Activated T-helper 2 cell treated with anti-CD3 and anti-CD28 coated beads, Interferon-gamma antibody, Interleukin-2, Interleukin-4, amounts not matched to agents 10 μg/mL and 5 μg/mL and 100 μg/mL, durations not matched to agents 14 hours and 24 hours and 36 hours (primary cell): ENCODE measurements at regions not wholly inside any gene's neighbourhood (a gene's known extent, or its start where the extent isn't known, plus 50 kb on each side); places are given as distances from the start of the nearest gene placed in this dataset.

Experiments used
- DNase-seq: peaks from one replicate; pipeline ENCODE4 v3.0.0; 2021; ENCODE audit warnings: low spot score
- H3K27ac Mint-ChIP-seq: one replicate; pipeline ENCODE4 v1.8.0; 2021; ENCODE audit warnings: mixed read lengths
- H3K27me3 Mint-ChIP-seq: one replicate; pipeline ENCODE4 v1.8.0; 2021; ENCODE audit warnings: low read depth, mixed read lengths
- H3K36me3 Mint-ChIP-seq: one replicate; pipeline ENCODE4 v1.8.0; 2021; ENCODE audit warnings: low read depth, mixed read lengths
- H3K4me1 Mint-ChIP-seq: one replicate; pipeline ENCODE4 v1.8.0; 2021; ENCODE audit warnings: low read depth, mixed read lengths
- H3K4me3 Mint-ChIP-seq: one replicate; pipeline ENCODE4 v1.8.0; 2021; ENCODE audit warnings: low read depth, mild to moderate bottlenecking, moderate library complexity, mixed read lengths
- H3K9me3 Mint-ChIP-seq: one replicate; pipeline ENCODE4 v1.8.0; 2021; ENCODE audit warnings: mixed read lengths
- intact Hi-C: fragments of 100-400 bp; cut with micrococcal nuclease; formaldehyde crosslinking; loops from one replicate; pipeline ENCODE4 v1.15.1; 2023

GRCh38 chr12:97168804-97169203, 261.7 kb downstream of the NEDD1 start:
- Mint-ChIP-seq H3K36me3 (no peaks in the 10 kb centered on the region), H3K4me3 (no peak overlapping the region), H3K27me3 (no peaks in the 10 kb centered on the region), H3K27ac (no peak overlapping the region), H3K9me3 (no peaks in the 10 kb centered on the region), H3K4me1 (no peaks in the 10 kb centered on the region)
- DNase-seq: no peak
- intact Hi-C loops: no loop called here

- no peak for DNase-seq
- Mint-ChIP-seq H3K4me3 (no peak overlapping the region), H3K27ac (no peak overlapping the region), H3K4me1 (no peaks in the 10 kb centered on the region), H3K36me3 (no peaks in the 10 kb centered on the region), H3K27me3 (no peaks in the 10 kb centered on the region), H3K9me3 (no peaks in the 10 kb centered on the region)
- intact Hi-C loops: no loop called here
Measured at GRCh38 chr12:97169889-97170567, 263.0 kb downstream of the NEDD1 start.

- intact Hi-C loops: no loop called here
- Mint-ChIP-seq H3K4me1 (no peaks in the 10 kb centered on the region), H3K27ac (no peak overlapping the region), H3K9me3 (no peaks in the 10 kb centered on the region), H3K36me3 (no peaks in the 10 kb centered on the region), H3K4me3 (no peak overlapping the region), H3K27me3 (no peaks in the 10 kb centered on the region)
- no peak for DNase-seq
Measured at GRCh38 chr12:97173688-97174410, 266.8 kb downstream of the NEDD1 start.

GRCh38 chr12:97177481-97177880, 270.4 kb downstream of the NEDD1 start:
- no peaks in the 10 kb centered on the region for H3K36me3 Mint-ChIP-seq
- intact Hi-C loops: no loop called here
- H3K9me3 Mint-ChIP-seq: no peaks in the 10 kb centered on the region
- H3K4me1 Mint-ChIP-seq: no peaks in the 10 kb centered on the region
- no peak for DNase-seq
- no peak overlapping the region for H3K27ac Mint-ChIP-seq
- no peak overlapping the region for H3K4me3 Mint-ChIP-seq
- H3K27me3 Mint-ChIP-seq: no peaks in the 10 kb centered on the region

- Mint-ChIP-seq H3K36me3 (no peaks in the 10 kb centered on the region), H3K27ac (no peak overlapping the region), H3K4me3 (no peak overlapping the region), H3K27me3 (no peaks in the 10 kb centered on the region), H3K9me3 (no peaks in the 10 kb centered on the region), H3K4me1 (no peaks in the 10 kb centered on the region)
- no peak for DNase-seq
- intact Hi-C loops: no loop called here
Measured at GRCh38 chr12:97181571-97182265, 274.7 kb downstream of the NEDD1 start.

- intact Hi-C loops: no loop called here
- H3K27ac Mint-ChIP-seq: no peak overlapping the region
- no peaks in the 10 kb centered on the region for H3K36me3 Mint-ChIP-seq
- H3K9me3 Mint-ChIP-seq: no peaks in the 10 kb centered on the region
- no peaks in the 10 kb centered on the region for H3K4me1 Mint-ChIP-seq
- no peak for DNase-seq
- H3K4me3 Mint-ChIP-seq: no peak overlapping the region
- no peaks in the 10 kb centered on the region for H3K27me3 Mint-ChIP-seq
Measured at GRCh38 chr12:97182769-97183168, 275.7 kb downstream of the NEDD1 start.

- no peak overlapping the region for H3K27ac Mint-ChIP-seq
- no peak overlapping the region for H3K4me3 Mint-ChIP-seq
- no peak for DNase-seq
- H3K27me3 Mint-ChIP-seq: no peaks in the 10 kb centered on the region
- no peaks in the 10 kb centered on the region for H3K9me3 Mint-ChIP-seq
- H3K4me1 Mint-ChIP-seq: no peaks in the 10 kb centered on the region
- H3K36me3 Mint-ChIP-seq: no peaks in the 10 kb centered on the region
- intact Hi-C loops: no loop called here
Measured at GRCh38 chr12:97184127-97184773, 277.2 kb downstream of the NEDD1 start.

DNA sequence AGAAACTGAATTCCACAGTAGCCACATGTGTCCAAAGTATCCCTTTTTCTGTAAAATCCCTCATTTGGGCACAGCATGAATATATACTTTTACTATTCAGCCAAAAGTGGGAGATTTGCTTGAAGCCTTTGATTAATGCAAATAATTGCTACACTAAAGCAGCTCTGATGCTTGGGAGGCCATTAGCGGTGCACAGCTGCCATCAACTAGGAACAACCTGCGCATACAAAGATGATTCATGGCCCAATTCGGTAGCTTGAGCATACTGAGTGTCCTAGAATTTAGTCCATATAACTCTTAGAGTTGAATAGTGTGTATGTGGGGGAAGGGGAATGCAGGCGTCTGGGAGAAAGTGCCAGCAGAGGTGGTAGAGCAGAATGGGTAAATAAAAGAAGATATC, 277.0 kb upstream of the RMST start:
- DNase-seq: no peak
- Mint-ChIP-seq H3K27me3 (no peaks in the 10 kb centered on the region), H3K36me3 (no peaks in the 10 kb centered on the region), H3K9me3 (no peaks in the 10 kb centered on the region), H3K4me3 (no peak overlapping the region), H3K4me1 (no peaks in the 10 kb centered on the region), H3K27ac (no peak overlapping the region)
- intact Hi-C loops: no loop called here

DNA sequence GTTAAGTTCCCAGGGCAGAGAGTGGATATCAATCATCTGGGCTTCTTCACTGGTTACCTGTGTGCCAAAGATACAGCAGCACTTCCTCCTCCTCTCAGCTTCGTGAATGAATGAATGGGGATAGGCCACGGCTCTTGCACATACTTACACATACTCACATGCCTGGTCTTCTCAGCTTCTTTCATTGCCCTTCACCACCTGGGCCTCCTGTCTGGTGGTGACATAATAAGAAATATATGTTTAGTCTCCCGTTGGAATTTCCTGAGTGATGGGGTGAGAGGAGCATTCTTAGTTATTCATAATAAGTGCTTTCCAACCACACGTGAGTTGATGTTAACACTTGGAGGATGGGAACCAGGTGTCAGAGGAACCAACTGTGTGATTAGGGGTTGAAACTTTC, 268.1 kb upstream of the RMST start:
- no peaks in the 10 kb centered on the region for H3K27me3 Mint-ChIP-seq
- H3K4me1 Mint-ChIP-seq: peaks cover 4% of the 10 kb centered on the region
- H3K4me3 Mint-ChIP-seq: no peak overlapping the region
- peaks cover 4% of the 10 kb centered on the region for H3K9me3 Mint-ChIP-seq
- no peaks in the 10 kb centered on the region for H3K36me3 Mint-ChIP-seq
- no peak for DNase-seq
- H3K27ac Mint-ChIP-seq: no peak overlapping the region
- intact Hi-C loops: no loop called here

DNA sequence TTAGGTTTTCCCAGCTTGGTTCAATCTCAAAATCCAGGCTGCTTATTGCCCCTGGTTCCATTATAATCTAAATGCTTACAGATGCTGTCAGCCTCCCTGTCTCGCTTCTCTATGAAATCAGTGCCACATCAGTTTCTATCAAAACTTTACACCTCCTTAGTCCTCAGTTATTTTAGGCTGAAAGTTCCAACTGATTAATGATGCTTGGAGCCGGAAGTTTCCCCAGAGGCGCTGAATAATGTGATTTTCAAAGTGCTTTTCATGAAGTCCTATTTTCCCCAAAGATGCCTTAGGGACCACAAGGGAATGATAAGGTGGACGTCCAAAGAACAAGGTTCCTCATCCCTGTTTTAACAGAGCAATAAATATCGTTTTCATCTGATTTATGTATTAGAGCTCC, 262.4 kb upstream of the RMST start:
- Mint-ChIP-seq H3K4me1 (peaks cover 4% of the 10 kb centered on the region), H3K9me3 (no peaks in the 10 kb centered on the region), H3K4me3 (no peak overlapping the region), H3K36me3 (no peaks in the 10 kb centered on the region), H3K27me3 (no peaks in the 10 kb centered on the region), H3K27ac (no peak overlapping the region)
- intact Hi-C loops: no loop called here
- DNase-seq: no peak

- no peak for DNase-seq
- no peaks in the 10 kb centered on the region for H3K36me3 Mint-ChIP-seq
- H3K4me1 Mint-ChIP-seq: no peaks in the 10 kb centered on the region
- intact Hi-C loops: no loop called here
- no peak overlapping the region for H3K27ac Mint-ChIP-seq
- H3K27me3 Mint-ChIP-seq: no peaks in the 10 kb centered on the region
- no peaks in the 10 kb centered on the region for H3K9me3 Mint-ChIP-seq
- no peak overlapping the region for H3K4me3 Mint-ChIP-seq
Measured at GRCh38 chr12:97203408-97203807, 259.2 kb upstream of the RMST start.

DNA sequence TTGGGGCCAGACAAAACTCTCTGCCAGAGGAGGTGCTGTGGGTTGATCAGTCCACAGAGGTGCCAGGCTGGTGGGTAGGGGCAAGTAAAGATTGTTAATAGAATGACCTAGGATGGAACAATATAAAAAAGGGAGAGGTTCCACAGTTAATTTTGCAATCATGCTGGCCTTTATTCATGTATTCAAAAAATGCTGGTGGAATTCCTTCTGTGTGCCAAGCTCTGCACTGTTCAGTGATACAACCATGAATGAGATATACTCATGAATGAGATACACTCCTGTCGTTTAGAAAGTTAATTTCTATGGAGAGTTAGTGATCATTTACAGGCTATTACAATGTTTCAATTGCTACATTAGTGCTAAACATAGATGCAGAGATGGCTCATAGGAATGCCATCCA, 252.6 kb upstream of the RMST start:
- Mint-ChIP-seq H3K27ac (no peak overlapping the region), H3K27me3 (no peaks in the 10 kb centered on the region), H3K36me3 (no peaks in the 10 kb centered on the region), H3K4me1 (no peaks in the 10 kb centered on the region), H3K4me3 (no peak overlapping the region), H3K9me3 (no peaks in the 10 kb centered on the region)
- intact Hi-C loops: no loop called here
- DNase-seq: no peak

DNA sequence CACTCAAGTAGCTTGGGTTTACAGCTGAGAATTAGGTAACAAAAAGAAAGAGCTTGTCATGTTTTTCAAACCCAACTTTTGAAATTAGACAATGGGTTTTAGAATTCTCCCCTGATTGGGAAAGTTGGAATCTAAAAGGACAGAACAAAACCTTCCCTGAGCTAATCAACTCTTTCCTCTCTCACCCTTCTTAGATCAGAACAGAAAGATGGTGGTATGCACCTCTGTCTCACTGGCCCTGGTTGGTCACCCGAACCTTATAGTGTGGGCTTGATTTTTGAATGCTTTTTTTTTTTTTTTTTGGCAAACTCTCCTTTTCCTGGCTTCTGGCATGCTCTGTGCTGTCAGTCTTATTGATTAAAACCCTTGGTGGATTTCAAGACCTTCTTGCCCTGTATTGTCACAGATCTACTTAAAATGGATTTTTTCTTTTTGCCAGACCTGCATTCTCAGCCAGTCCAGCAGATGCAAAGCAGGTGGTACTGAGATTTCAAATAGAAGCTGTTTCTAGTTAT, 251.1 kb upstream of the RMST start:
- Mint-ChIP-seq H3K27me3 (no peaks in the 10 kb centered on the region), H3K36me3 (no peaks in the 10 kb centered on the region), H3K4me1 (no peaks in the 10 kb centered on the region), H3K27ac (no peak overlapping the region), H3K9me3 (no peaks in the 10 kb centered on the region), H3K4me3 (no peak overlapping the region)
- DNase-seq: no peak
- intact Hi-C loops: no loop called here
